Neural cell (in vitro differentiated cells): ENCODE measurements at regions not wholly inside any gene's neighbourhood (a gene's known extent, or its start where the extent isn't known, plus 50 kb on each side); places are given as distances from the start of the nearest gene placed in this dataset.

Experiments used
- H2AFZ ChIP-seq: fragments of 200-600, 300-800 bp; sonication (generic), shearing (Covaris generic); 2 replicates; pipeline ENCODE4 v1.6.0; 2014; ENCODE audit warnings: low read depth, mild to moderate bottlenecking, antibody characterized with exemption, low read length, moderate library complexity
- H3F3A ChIP-seq: fragments of 200-600 bp; shearing (Covaris generic); 2 replicates; pipeline ENCODE4 v1.6.1; 2016; ENCODE audit warnings: mild to moderate bottlenecking, moderate library complexity, mixed read lengths, antibody characterized with exemption, low read length; ENCODE audit not compliant: insufficient read depth, poor library complexity, severe bottlenecking
- H3K27ac ChIP-seq: fragments of 200-600, 300-800 bp; sonication (generic), shearing (Covaris generic); 2 replicates; pipeline ENCODE4 v1.5.1; 2014; ENCODE audit warnings: mild to moderate bottlenecking, low read length, moderate library complexity
- H3K27me3 ChIP-seq: fragments of 300-800, 200-600 bp; sonication (generic), shearing (Covaris generic); 2 replicates; pipeline ENCODE4 v1.6.0; 2014; ENCODE audit warnings: mild to moderate bottlenecking, low read depth, low read length, moderate library complexity; ENCODE audit not compliant: insufficient read depth
- H3K36me3 ChIP-seq: fragments of 300-800, 200-600 bp; sonication (generic), shearing (Covaris generic); 2 replicates; pipeline ENCODE4 v1.5.1; 2014; ENCODE audit warnings: mild to moderate bottlenecking, antibody characterized with exemption, low read length, moderate library complexity; ENCODE audit not compliant: insufficient read depth
- H3K4me2 ChIP-seq: fragments of 300-800, 200-600 bp; sonication (generic), shearing (Covaris generic); 2 replicates; pipeline ENCODE4 v1.6.0; 2014; ENCODE audit warnings: mild to moderate bottlenecking, low read length
- H3K4me3 ChIP-seq: fragments of 300-800, 200-600 bp; sonication (generic), shearing (Covaris generic); 2 replicates; pipeline ENCODE4 v1.5.1; 2014; ENCODE audit warnings: mild to moderate bottlenecking, low read length, moderate library complexity
- H3K79me2 ChIP-seq: fragments of 200-600 bp; shearing (Covaris generic); replicated peaks from 2 replicates; pipeline ENCODE4 v1.6.0; 2014; ENCODE audit warnings: mild to moderate bottlenecking, low read length, moderate library complexity; ENCODE audit not compliant: insufficient read depth
- H3K9ac ChIP-seq: fragments of 300-800, 200-600 bp; sonication (generic), shearing (Covaris generic); 2 replicates; pipeline ENCODE4 v1.6.1; 2016; ENCODE audit warnings: mild to moderate bottlenecking, low read length, mixed read lengths
- H3K9me2 ChIP-seq: fragments of 200-600 bp; shearing (Covaris generic); 2 replicates; pipeline ENCODE4 v1.6.1; 2016; ENCODE audit warnings: mild to moderate bottlenecking, low read length, mixed read lengths; ENCODE audit not compliant: insufficient read depth
- H3K9me3 ChIP-seq: fragments of 200-600, 300-800 bp; sonication (generic), shearing (Covaris generic); 2 replicates; pipeline ENCODE4 v1.6.1; 2016; ENCODE audit warnings: mild to moderate bottlenecking, mixed run types, low read length, moderate library complexity, mixed read lengths
- H4K20me1 ChIP-seq: fragments of 200-600 bp; shearing (Covaris generic); 2 replicates; pipeline ENCODE4 v1.6.1; 2016; ENCODE audit warnings: mild to moderate bottlenecking, mixed run types; ENCODE audit not compliant: insufficient read depth
- CTCF ChIP-seq: fragments of 450-650 bp; IDR thresholded peaks from 2 replicates; pipeline ENCODE4 v1.5.1; 2014; ENCODE audit warnings: antibody characterized with exemption, mild to moderate bottlenecking, moderate library complexity; ENCODE audit not compliant: poor library complexity, severe bottlenecking
- EP300 ChIP-seq: fragments of 450-650 bp; conservative IDR thresholded peaks from 2 replicates; pipeline ENCODE4 v1.6.1; 2014; ENCODE audit warnings: antibody characterized with exemption, mild to moderate bottlenecking, moderate library complexity; ENCODE audit not compliant: poor library complexity, severe bottlenecking
- EZH2 ChIP-seq: fragments of 200-600, 300-800 bp; shearing (Covaris generic), sonication (generic); IDR thresholded peaks from 2 replicates; pipeline ENCODE4 v1.6.1; 2014; ENCODE audit warnings: antibody characterized with exemption, low read length, borderline replicate concordance, mild to moderate bottlenecking; ENCODE audit not compliant: insufficient read depth, poor library complexity, severe bottlenecking
- MXI1 ChIP-seq: fragments of 450-650 bp; conservative IDR thresholded peaks from 2 replicates; pipeline ENCODE4 v1.6.1; 2014; ENCODE audit warnings: antibody characterized with exemption, mild to moderate bottlenecking; ENCODE audit not compliant: poor library complexity, severe bottlenecking
- POLR2AphosphoS5 ChIP-seq: IDR thresholded peaks from 2 replicates; pipeline ENCODE4 v1.6.1; 2012
- RAD21 ChIP-seq: fragments of 450-650 bp; conservative IDR thresholded peaks from 2 replicates; pipeline ENCODE4 v1.6.1; 2014; ENCODE audit warnings: antibody characterized with exemption, mild to moderate bottlenecking, moderate library complexity
- REST ChIP-seq: IDR thresholded peaks from 2 replicates; pipeline ENCODE4 v1.6.1; 2012; ENCODE audit warnings: borderline replicate concordance
- SMC3 ChIP-seq: fragments of 450-650 bp; conservative IDR thresholded peaks from 2 replicates; pipeline ENCODE4 v1.6.1; 2014; ENCODE audit warnings: antibody characterized with exemption, mild to moderate bottlenecking, moderate library complexity; ENCODE audit not compliant: poor library complexity
- TAF1 ChIP-seq: IDR thresholded peaks from 2 replicates; pipeline ENCODE4 v1.6.1; 2012; ENCODE audit warnings: low read depth

GRCh38 chr4:157739242-157739641 lies 433.6 kb downstream of the GASK1B start:
- TF ChIP-seq CTCF: no peak
- no peak for TF ChIP-seq REST
- TF ChIP-seq TAF1: no peak
- TF ChIP-seq EP300: no peak
- no peak for TF ChIP-seq EZH2
- no peak for TF ChIP-seq MXI1
- TF ChIP-seq SMC3: no peak
- TF ChIP-seq RAD21: no peak
- no peak for TF ChIP-seq POLR2AphosphoS5
- no peaks in the 10 kb centered on the region for H3K79me2 ChIP-seq
- no peaks in the 10 kb centered on the region for H3K9me2 ChIP-seq
- H3K9me3 ChIP-seq: no peaks in the 10 kb centered on the region
- H3K27me3 ChIP-seq: no peaks in the 10 kb centered on the region
- no peak overlapping the region for H3K4me3 ChIP-seq
- no peaks in the 10 kb centered on the region for H4K20me1 ChIP-seq
- H3K27ac ChIP-seq: no peak overlapping the region
- H2AFZ ChIP-seq: no peak overlapping the region
- H3K9ac ChIP-seq: no peak overlapping the region
- H3F3A ChIP-seq: no peaks in the 10 kb centered on the region
- no peak overlapping the region for H3K4me2 ChIP-seq
- no peaks in the 10 kb centered on the region for H3K36me3 ChIP-seq

GRCh38 chr4:157728215-157728614 lies 444.6 kb downstream of the GASK1B start:
- Histone ChIP-seq H3K36me3 (no peaks in the 10 kb centered on the region), H3K27me3 (no peaks in the 10 kb centered on the region), H2AFZ (no peak overlapping the region), H3K9me2 (no peaks in the 10 kb centered on the region), H3K79me2 (no peaks in the 10 kb centered on the region), H3F3A (no peaks in the 10 kb centered on the region), H3K9me3 (no peaks in the 10 kb centered on the region), H3K27ac (no peak overlapping the region), H3K4me2 (no peak overlapping the region), H3K9ac (no peak overlapping the region), H3K4me3 (no peak overlapping the region), H4K20me1 (no peaks in the 10 kb centered on the region)
- TF ChIP-seq EP300: no peak
- no peak for TF ChIP-seq CTCF
- no peak for TF ChIP-seq RAD21
- no peak for TF ChIP-seq SMC3
- TF ChIP-seq EZH2: no peak
- no peak for TF ChIP-seq MXI1
- TF ChIP-seq POLR2AphosphoS5: no peak
- TF ChIP-seq REST: no peak
- TF ChIP-seq TAF1: no peak
